GM19328 (cell line): ENCODE measurements at regions not wholly inside any gene's neighbourhood (a gene's known extent, or its start where the extent isn't known, plus 50 kb on each side); places are given as distances from the start of the nearest gene placed in this dataset.
"Not testable (repeated sequence)": the region's sequence is repeated elsewhere in the genome, so short reads cannot be mapped to it uniquely, and the experiment has no call there.

Experiments used
- ATAC-seq: cut with Tn5 transposase; IDR thresholded peaks from one replicate; pipeline ENCODE4 v1.9.1; 2021; ENCODE audit warnings: mild to moderate bottlenecking, moderate library complexity; ENCODE audit not compliant: unreplicated experiment

- no peak for ATAC-seq
Measured at GRCh38 chr2:118791483-118791882, 56.0 kb downstream of the EN1 start.

DNA sequence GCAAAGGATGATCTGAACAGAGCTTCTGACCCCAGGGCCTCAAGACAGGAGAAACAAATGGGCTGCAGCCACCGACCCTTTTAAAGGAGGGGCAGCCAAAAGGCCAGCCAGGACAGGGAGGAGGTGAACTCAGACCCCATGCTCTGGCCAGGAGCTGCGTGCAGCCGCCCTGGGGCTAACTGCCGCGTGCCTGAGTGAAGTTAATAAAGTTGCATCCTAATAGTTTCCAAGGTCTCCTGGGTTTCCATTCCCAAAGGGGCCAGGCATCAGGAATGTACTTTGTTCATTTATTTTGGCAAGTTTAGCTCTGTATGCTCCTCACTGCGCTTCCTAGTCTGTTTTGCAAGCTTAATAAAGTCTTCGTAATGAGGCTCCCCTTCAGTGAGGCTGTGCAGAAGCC lies 60.7 kb downstream of the EN1 start:
- no peak for ATAC-seq

GRCh38 chr2:118784860-118785259 lies 62.6 kb downstream of the EN1 start:
- no peak for ATAC-seq

- no peak for ATAC-seq
Measured at GRCh38 chr2:118779362-118779761, 68.1 kb downstream of the EN1 start.

DNA sequence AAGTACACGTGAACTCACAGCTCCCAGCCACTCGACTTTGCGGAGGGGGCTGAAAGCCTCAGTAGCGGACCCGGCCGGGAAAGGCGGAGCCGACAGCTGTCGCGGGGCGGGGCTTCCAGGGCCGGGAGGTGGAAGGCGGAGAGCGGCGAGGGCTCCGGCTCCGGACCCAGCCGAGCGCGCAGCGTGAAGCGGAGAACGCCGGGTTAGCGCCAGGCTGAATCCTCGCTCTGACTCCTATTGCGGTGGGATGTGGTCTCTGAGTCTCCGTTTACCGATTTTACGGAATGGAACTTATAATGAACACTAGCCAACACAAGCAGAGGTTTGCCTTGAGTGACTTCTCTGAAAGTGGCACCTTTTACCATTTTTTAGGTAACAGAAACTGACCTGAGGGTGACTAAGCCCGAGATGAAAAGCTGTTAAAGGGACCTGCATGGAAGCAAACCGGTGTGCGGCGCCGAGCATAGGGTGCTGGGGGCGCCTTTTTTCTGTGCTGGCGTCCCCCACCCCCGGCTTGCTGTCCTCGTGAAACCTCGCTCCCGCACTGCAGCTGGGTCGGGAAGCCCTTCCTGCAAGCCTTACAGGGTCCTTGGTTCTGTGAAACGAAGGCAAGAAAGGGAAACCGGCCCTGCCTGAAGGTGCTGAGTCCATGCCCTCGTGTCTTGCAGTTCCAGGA lies 72.9 kb downstream of the EN1 start:
- ATAC-seq, result no peak

DNA sequence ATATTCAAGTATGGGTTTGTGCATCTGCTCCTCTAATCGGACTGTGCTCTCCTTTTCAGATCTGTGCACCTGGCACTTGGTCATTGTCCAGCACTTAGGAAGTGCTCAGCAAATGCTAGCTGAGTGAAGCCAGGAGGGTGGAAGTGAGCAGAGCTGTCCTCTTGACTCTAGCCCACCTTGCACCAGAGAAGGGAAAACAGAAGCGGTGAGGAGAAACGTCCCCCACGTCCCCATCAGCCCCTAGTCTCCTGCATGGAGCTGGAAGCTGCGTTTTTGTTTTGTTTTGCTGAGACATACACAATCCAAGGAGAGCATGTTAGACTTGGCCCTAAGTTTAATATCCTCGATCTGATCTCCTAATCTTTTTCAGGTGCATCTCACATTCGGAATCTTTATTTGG lies 73.6 kb downstream of the EN1 start:
- no peak for ATAC-seq

GRCh38 chr2:118772487-118773200 lies 74.8 kb downstream of the EN1 start:
- ATAC-seq, result no peak

DNA sequence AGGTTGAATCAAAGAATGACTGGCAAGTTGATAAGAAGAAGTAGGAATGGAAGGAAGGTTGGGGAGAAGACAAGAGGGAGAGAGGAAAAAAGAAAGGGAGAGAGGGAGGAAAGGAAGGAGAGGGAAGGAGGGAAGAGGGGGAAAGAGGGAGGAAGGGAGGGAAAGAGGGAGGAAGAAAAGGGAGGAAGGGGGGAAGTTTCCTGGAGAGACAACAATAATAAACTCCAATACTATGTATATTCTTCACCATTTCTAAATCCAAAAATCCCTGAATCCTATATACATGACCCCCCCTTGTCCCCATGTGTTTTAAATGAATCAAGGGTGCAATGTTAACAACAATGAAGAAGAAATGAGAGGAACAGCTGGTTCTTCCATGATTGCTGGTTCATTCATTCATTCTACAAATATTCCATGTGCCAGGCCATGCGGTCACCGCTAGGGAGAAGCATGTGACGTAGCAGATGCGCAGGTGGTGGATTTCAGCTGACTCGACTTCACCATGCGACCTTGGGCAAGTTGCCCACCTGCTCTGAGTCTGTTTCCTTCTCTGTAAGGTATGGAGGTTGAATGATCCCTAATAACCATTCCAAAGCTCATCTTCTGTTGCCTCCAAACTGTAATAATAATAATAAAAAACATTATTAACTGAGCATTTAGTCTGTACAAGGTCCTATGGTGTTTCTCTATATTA lies 77.6 kb downstream of the EN1 start:
- no peak for ATAC-seq

DNA sequence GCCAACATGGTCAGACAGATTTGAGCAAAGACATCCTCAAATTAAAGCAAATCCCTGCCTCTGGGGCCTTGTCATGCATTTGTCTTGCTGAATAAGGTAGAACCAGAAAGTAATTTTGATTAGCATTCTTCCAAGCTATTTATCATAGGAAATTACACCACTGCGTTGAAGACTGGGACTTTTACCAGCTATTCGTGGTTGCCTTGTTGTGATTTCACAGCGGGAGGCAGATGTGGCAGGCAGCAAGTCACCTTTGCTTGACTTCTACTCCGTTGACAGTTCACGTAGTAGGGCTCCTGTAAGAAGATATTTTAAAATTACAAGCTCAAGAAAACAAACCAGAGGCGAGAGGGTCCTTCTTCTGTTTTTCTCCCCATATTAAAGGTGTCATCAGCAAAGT lies 80.6 kb downstream of the EN1 start:
- no peak for ATAC-seq

GRCh38 chr2:118764855-118765254 lies 82.6 kb downstream of the EN1 start:
- ATAC-seq, result no peak

DNA sequence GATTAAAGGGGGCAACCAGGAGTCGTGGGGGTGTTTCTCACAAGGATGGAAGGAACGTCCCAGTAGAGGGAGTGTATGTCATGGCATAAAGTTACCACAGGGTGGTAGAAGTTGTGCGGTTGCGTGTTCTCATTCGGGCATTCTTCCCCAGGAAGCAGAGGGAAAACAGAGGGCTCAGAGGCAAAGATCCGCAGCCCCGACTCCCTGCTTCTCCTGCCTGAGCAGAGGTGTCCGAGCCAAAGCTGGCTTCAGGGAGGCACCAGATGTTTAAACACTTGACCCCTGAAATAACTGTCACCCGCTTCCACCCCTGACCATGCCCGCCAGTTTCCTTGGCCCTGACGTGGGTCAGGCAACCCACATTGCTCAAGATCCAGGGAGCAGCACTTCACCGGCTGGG lies 83.7 kb downstream of the EN1 start:
- ATAC-seq, result no peak

GRCh38 chr2:118762290-118762689 lies 85.2 kb downstream of the EN1 start:
- ATAC-seq, result no peak

DNA sequence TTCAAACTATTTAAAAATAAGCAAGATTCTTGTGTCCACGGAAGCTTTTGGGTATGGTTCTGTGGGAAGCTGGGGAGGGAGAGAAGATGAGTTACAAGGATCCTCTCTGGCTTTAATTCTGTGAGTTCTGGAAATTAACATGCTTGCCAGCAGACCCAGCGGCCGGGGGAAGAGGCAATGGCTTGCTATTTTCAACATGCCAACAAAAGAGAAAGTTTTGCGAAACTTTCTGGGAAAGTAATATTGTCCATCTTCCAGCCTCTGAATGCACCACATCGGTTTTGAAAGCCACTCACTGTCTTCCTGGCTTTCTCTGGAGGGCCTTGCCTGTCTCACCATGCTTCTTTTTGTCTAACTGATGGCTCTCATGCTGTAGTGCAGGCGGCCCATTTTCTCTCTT lies 85.7 kb downstream of the EN1 start:
- ATAC-seq, result no peak

DNA sequence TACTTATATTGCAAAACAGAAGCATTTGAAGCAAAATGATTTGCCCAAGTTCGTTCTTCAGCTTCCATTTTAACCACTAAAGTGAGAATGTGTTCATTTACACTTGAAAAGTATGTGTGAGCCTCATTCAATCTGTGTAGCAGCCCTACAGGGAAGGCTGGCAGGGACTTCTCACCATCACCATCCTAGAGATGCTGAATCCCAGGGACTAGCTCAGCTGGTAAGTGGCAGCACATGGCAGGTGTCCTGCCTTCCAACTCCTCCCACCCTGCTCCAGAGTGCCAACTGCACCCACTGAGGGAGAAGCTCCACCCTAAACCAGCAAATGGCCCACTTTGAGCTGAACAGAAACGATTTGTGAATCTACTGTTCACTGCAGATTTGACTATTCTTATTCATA lies 91.5 kb downstream of the EN1 start:
- ATAC-seq, result no peak

DNA sequence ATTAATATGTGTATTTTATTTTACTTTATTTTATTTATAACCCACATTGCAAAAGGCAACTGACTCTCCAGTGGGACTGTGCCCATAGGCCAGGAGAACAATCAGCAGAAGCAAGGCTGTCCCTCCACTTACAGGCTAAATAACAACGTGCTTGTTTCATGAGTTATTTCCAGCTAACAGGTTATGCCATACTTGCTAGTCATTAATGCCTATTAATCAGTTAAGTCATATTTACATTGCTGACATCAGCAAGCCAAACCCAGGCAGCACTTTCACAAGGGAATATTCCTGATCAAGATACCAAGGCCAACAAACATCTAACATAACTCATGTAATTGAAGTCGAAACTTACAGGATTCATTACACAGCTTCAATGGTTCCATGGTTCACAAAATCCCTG lies 92.1 kb downstream of the EN1 start:
- no peak for ATAC-seq

DNA sequence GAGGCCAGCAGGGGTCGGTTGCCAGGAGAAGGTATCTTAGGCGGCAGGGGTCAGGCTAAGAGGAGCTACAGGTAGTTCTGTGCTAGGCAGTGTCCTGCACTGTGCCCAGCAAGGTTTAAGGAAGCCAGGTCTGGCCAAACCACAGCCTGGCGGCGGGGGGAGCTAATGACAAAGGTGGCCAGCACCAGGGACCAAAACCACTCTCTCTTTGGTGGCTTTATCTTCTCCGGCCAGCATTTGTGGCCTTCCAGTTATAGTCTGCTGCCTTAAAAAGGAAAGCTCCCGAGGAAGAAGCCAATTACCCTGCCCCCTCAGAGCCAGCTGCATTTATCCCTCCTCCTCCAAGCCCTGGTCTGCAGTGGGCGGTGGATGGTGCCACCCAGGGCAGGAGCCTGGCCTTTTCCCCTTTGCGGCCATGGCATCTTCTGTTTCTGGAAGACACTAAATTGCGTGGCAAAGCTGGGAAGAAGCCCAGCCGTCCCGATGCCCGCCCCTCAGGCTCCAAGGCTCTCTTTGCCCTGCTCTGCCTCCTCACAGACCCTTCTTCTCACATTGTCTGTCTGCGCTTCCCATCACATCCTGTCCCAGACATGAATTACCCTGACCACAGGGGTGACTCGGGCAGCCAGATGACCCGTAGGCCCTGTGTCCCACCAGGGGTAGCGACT lies 94.6 kb downstream of the EN1 start:
- ATAC-seq, result no peak

- no peak for ATAC-seq
Measured at GRCh38 chr2:118750959-118751565, 96.4 kb downstream of the EN1 start.

- no peak for ATAC-seq
Measured at GRCh38 chr2:118748245-118748885, 99.1 kb downstream of the EN1 start.

DNA sequence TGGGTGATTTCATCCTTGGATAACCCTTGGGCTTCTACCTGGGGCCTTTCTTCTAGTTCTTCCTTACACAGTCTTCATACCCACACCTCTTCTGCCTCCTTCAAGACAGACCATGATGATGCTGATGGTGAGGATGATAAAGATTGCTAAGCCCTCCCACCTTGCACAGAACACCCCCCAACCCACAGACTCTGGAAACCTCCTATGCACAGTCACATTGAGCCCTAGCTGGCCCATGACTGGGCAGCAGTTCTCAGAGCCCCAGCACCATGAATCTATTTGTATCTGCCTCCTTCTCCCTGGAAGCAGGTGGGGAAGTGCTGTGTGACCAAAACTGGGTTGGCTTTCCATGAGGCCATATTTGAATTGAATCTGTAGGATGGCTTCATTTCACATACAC lies 99.8 kb downstream of the EN1 start:
- ATAC-seq, result no peak

GRCh38 chr2:118747066-118747465 lies 100.4 kb downstream of the EN1 start:
- ATAC-seq, result no peak

DNA sequence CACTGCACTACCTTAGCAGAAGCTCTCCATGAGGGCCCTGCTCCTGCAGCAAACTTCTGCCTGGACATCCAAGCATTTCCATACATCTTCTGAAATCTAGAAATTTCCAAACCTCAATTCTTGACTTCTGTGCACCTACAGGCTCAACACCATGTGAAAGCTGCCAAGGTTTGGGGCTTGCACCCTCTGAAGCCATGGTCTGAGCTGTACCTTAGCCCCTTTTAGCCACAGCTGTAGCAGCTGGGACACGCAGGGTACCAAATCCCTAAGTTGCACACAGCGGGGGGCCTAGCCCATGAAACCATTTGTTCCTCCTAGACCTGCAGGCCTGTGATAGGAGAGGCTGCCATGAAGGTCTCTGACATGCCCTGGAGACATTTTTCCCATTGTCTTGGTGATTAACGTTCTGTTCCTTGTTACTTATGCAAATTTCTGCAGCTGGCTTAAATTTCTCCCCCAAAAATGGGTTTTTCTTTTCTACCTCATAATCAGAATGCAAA lies 102.7 kb downstream of the EN1 start:
- ATAC-seq, result not testable (repeated sequence)
